Lung (tissue), 11 donors: ENCODE measurements at regions not wholly inside any gene's neighbourhood (a gene's known extent, or its start where the extent isn't known, plus 50 kb on each side); places are given as distances from the start of the nearest gene placed in this dataset.

Source experiments
- ATAC-seq: fragments of 200-7000 bp; cut with Tn5 transposase; one replicate; pipeline ENCODE4 v1.9.1; 2020; ENCODE audit warnings: moderate number of reproducible peaks; ENCODE audit not compliant: insufficient read depth, low FRiP score
- DNase-seq, 3 donors: peaks; one replicate each; pipeline ENCODE4 v3.0.0-alpha.2; 2013 to 2017
- H3K27ac ChIP-seq, 2 donors: one replicate each; pipeline ENCODE4 v1.5.1; 2013; ENCODE audit warnings: mild to moderate bottlenecking in 2 of 2, moderate library complexity in 2 of 2, control low read depth in 1 of 2, inconsistent platforms in 1 of 2, low read depth in 1 of 2, low read length in 1 of 2
- H3K27me3 ChIP-seq, 3 donors: one replicate each; pipeline ENCODE4 v1.5.1; 2013; ENCODE audit warnings: low read length in 2 of 3; ENCODE audit not compliant: control insufficient read depth in 3 of 3, insufficient read depth in 3 of 3
- H3K36me3 ChIP-seq, 4 donors: one replicate each; pipeline ENCODE4 v1.5.1; 2013; ENCODE audit warnings: low read length in 4 of 4, mild to moderate bottlenecking in 1 of 4, moderate library complexity in 1 of 4; ENCODE audit not compliant: control insufficient read depth in 4 of 4, insufficient read depth in 4 of 4
- H3K4me1 ChIP-seq, 5 donors: one replicate each; pipeline ENCODE4 v1.5.1; 2013; ENCODE audit warnings: low read length in 5 of 5, mild to moderate bottlenecking in 2 of 5, moderate library complexity in 1 of 5; ENCODE audit not compliant: control insufficient read depth in 5 of 5, insufficient read depth in 5 of 5
- H3K4me3 ChIP-seq: one replicate; pipeline ENCODE4 v1.5.1; 2013; ENCODE audit warnings: mild to moderate bottlenecking, control low read depth, moderate library complexity
- H3K9ac ChIP-seq, 2 donors: one replicate each; pipeline ENCODE4 v1.5.1; 2013; ENCODE audit warnings: low read length in 2 of 2, control low read depth in 1 of 2; ENCODE audit not compliant: insufficient read depth in 1 of 2
- H3K9me3 ChIP-seq, 4 donors: one replicate each; pipeline ENCODE4 v1.5.1; 2013; ENCODE audit warnings: low read length in 3 of 4, mild to moderate bottlenecking in 1 of 4, moderate library complexity in 1 of 4; ENCODE audit not compliant: control insufficient read depth in 4 of 4, insufficient read depth in 3 of 4
- CTCF ChIP-seq: IDR thresholded peaks from 2 replicates; pipeline ENCODE4 v1.5.1; 2012; ENCODE audit warnings: mild to moderate bottlenecking; ENCODE audit errors: control extremely low read depth, extremely low read depth
- WGBS, 2 donors: extraction: QIAGEN DNeasy Blood & Tissue Kit; methylation state at CpG; one replicate each; pipeline ENCODE4 v1.1.7; 2013; 5-methylcytosine and 5-hydroxymethylcytosine counted together
- donor health status: control.
- donor health status: control.
- donor health status: Bipolar disorder and iron deficiency.
- donor health status: healthy.
- donor health status: DM: yes; HTN: yes; CAD: no.

- Histone ChIP-seq H3K9me3 (peaks cover 0 to 4% (median 0%) of the 10 kb centered on the region in 4 donors), H3K4me1 (no peaks in the 10 kb centered on the region), H3K9ac (no peak overlapping the region), H3K27me3 (no peaks in the 10 kb centered on the region), H3K36me3 (no peaks in the 10 kb centered on the region), H3K27ac (no peak overlapping the region), H3K4me3 (no peak overlapping the region)
- ATAC-seq (no peak), DNase-seq (no peak)
- no peak for TF ChIP-seq CTCF
- WGBS, 2 donors, result 46 to 64% methylated on average over 2 of the region's 2 CpGs
These were observed 520.8 kb upstream of the HS3ST5 start for GRCh38 chr6:114863610-114864009.

DNA sequence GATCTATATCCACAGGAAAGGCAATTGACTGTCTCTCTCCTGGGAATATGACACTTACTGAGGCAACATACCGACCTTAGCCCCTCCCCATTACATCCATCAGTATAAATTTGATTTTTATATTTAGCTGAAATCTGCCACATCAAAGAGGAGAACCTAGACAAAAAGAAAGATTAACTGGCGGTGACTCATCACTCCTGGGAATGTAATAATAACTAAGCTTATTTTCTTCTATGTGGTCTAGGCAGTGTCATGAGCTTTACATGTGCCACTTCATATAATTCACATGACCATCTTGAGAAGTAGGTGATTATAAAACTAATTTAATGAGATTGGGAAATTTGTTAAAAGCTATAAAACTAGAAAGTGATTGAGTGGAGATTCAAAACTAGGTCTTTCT is 520.0 kb upstream of the HS3ST5 start:
- 70 to 72% methylated on average over 2 of the region's 2 CpGs for WGBS, 2 donors
- Histone ChIP-seq H3K27me3 (no peaks in the 10 kb centered on the region), H3K4me3 (no peak overlapping the region), H3K36me3 (no peaks in the 10 kb centered on the region), H3K9me3 (peaks cover 0 to 4% (median 0%) of the 10 kb centered on the region in 4 donors), H3K9ac (no peak overlapping the region), H3K27ac (no peak overlapping the region), H3K4me1 (no peaks in the 10 kb centered on the region)
- ATAC-seq (no peak), DNase-seq (no peak)
- no peak for TF ChIP-seq CTCF

DNA sequence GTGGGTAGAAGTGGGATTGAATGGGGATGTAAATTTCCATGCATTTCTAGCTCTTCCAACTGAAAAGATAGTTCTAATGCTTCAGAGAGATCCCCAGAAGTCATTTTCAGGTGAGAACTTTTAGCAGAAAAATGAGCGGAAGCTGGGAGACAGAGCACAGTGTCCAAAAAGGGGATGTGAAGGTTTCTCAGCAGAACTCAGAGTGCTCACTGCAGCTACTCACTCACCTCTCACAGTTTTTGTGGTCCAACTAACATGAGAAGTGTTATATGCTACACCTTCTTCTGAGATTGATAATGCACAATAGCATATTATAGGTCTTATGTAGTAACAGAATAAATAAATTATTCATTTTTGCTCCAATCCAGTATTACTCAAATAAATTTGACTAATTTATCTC is 519.2 kb upstream of the HS3ST5 start:
- no peak for TF ChIP-seq CTCF
- 86 to 98% methylated on average over 1 of the region's 1 CpG for WGBS, 2 donors

GRCh38 chr6:114844359-114844758 is 501.5 kb upstream of the HS3ST5 start:
- peaks cover 0 to 3% (median 1%) of the 10 kb centered on the region in 4 donors for H3K9me3 ChIP-seq
- whole genome bisulfite sequencing, 2 donors, result 70 to 82% methylated on average over 1 of the region's 1 CpG
- ATAC-seq, result no peak
- H3K4me1 ChIP-seq, result no peaks in the 10 kb centered on the region
- no peaks in the 10 kb centered on the region for H3K27me3 ChIP-seq
- no peak overlapping the region for H3K9ac ChIP-seq
- no peaks in the 10 kb centered on the region for H3K36me3 ChIP-seq
- H3K27ac ChIP-seq, result no peak overlapping the region
- DNase-seq, result no peak
- no peak for TF ChIP-seq CTCF
- H3K4me3 ChIP-seq, result no peak overlapping the region

More for the DNA sequence above, 519.2 kb upstream of the HS3ST5 start:
- Histone ChIP-seq H3K4me3 (no peak overlapping the region), H3K27me3 (no peaks in the 10 kb centered on the region), H3K4me1 (no peaks in the 10 kb centered on the region), H3K27ac (no peak overlapping the region), H3K36me3 (no peaks in the 10 kb centered on the region), H3K9ac (no peak overlapping the region), H3K9me3 (peaks cover 0 to 4% (median 0%) of the 10 kb centered on the region in 4 donors)
- DNase-seq, result no peak
- no peak for ATAC-seq
